ENCODE measurements at regions not wholly inside any gene's neighbourhood (a gene's known extent, or its start where the extent isn't known, plus 50 kb on each side); places are given as distances from the start of the nearest gene placed in this dataset.

GRCh38 chr19:30090963-30091362, 148.9 kb downstream of the URI1 start:
- Histone ChIP-seq H3K4ac (ENCODE audit: low read depth, low read length) (no peak overlapping the region), H3K27ac (ENCODE audit: low read depth, low read length) (no peak overlapping the region), H3K4me2 (ENCODE audit: low read length) (no peak overlapping the region), H2AK5ac (ENCODE audit: low read length) (no peak overlapping the region), H3K56ac (ENCODE audit: low read length) (no peak overlapping the region), H3K79me1 (ENCODE audit: low read length) (no peaks in the 10 kb centered on the region), H3K4me3 (ENCODE audit: low read length) (no peak overlapping the region), H3K27me3 (ENCODE audit: insufficient read depth, low read length, poor library complexity) (no peaks in the 10 kb centered on the region), H3K79me2 (ENCODE audit: control insufficient read depth, insufficient read depth, low read length) (no peaks in the 10 kb centered on the region), H4K5ac (ENCODE audit: low read length) (no peak overlapping the region), H4K8ac (ENCODE audit: low read depth, low read length) (no peak overlapping the region), H3K9ac (ENCODE audit: low read length) (no peak overlapping the region), H3K36me3 (ENCODE audit: control insufficient read depth, insufficient read depth, low read length) (no peaks in the 10 kb centered on the region), H2BK15ac (replicated peaks; ENCODE audit: low read depth) (no peak overlapping the region), H3K18ac (ENCODE audit: low read length) (no peak overlapping the region), H2BK5ac (ENCODE audit: low read length) (no peak overlapping the region), H3K4me1 (ENCODE audit: control insufficient read depth, low read depth, low read length) (no peaks in the 10 kb centered on the region), H2BK120ac (ENCODE audit: low read depth, low read length) (no peak overlapping the region), H3K23ac (ENCODE audit: low read length) (no peak overlapping the region)
- WGBS (ENCODE audit: extremely low coverage, insufficient coverage, low lambda C conversion rate): no CpG with 5 or more reads among the region's 7 CpGs
- DNase-seq: no peak

GRCh38 chr19:30091456-30091855, 149.4 kb downstream of the URI1 start:
- no CpG with 5 or more reads among the region's 10 CpGs for WGBS (ENCODE audit: extremely low coverage, insufficient coverage, low lambda C conversion rate)
- Histone ChIP-seq H3K4me3 (ENCODE audit: low read length) (no peak overlapping the region), H3K4me2 (ENCODE audit: low read length) (no peak overlapping the region), H3K56ac (ENCODE audit: low read length) (no peak overlapping the region), H2BK5ac (ENCODE audit: low read length) (no peak overlapping the region), H4K5ac (ENCODE audit: low read length) (no peak overlapping the region), H3K18ac (ENCODE audit: low read length) (no peak overlapping the region), H3K27me3 (ENCODE audit: insufficient read depth, low read length, poor library complexity) (no peaks in the 10 kb centered on the region), H3K79me2 (ENCODE audit: control insufficient read depth, insufficient read depth, low read length) (no peaks in the 10 kb centered on the region), H2AK5ac (ENCODE audit: low read length) (no peak overlapping the region), H3K36me3 (ENCODE audit: control insufficient read depth, insufficient read depth, low read length) (no peaks in the 10 kb centered on the region), H3K27ac (ENCODE audit: low read depth, low read length) (no peak overlapping the region), H3K4ac (ENCODE audit: low read depth, low read length) (no peak overlapping the region), H2BK120ac (ENCODE audit: low read depth, low read length) (no peak overlapping the region), H4K8ac (ENCODE audit: low read depth, low read length) (no peak overlapping the region), H3K9ac (ENCODE audit: low read length) (no peak overlapping the region), H2BK15ac (replicated peaks; ENCODE audit: low read depth) (no peak overlapping the region), H3K4me1 (ENCODE audit: control insufficient read depth, low read depth, low read length) (no peaks in the 10 kb centered on the region), H3K79me1 (ENCODE audit: low read length) (no peaks in the 10 kb centered on the region), H3K23ac (ENCODE audit: low read length) (no peak overlapping the region)
- DNase-seq: no peak

- H3K18ac ChIP-seq (ENCODE audit: low read length): no peak overlapping the region
- no peaks in the 10 kb centered on the region for H3K27me3 ChIP-seq (ENCODE audit: insufficient read depth, low read length, poor library complexity)
Measured at GRCh38 chr19:30091856-30092255, 149.8 kb downstream of the URI1 start.

GRCh38 chr19:30092721-30093569, 150.9 kb downstream of the URI1 start:
- H3K56ac ChIP-seq (ENCODE audit: low read length): no peak overlapping the region
- H3K9ac ChIP-seq (ENCODE audit: low read length): no peak overlapping the region
- no peak overlapping the region for H3K23ac ChIP-seq (ENCODE audit: low read length)
- no peaks in the 10 kb centered on the region for H3K79me2 ChIP-seq (ENCODE audit: control insufficient read depth, insufficient read depth, low read length)
- DNase-seq: no peak
- no peaks in the 10 kb centered on the region for H3K27me3 ChIP-seq (ENCODE audit: insufficient read depth, low read length, poor library complexity)
- no peak overlapping the region for H2BK15ac ChIP-seq (replicated peaks; ENCODE audit: low read depth)
- no peak overlapping the region for H4K8ac ChIP-seq (ENCODE audit: low read depth, low read length)
- no peak overlapping the region for H3K27ac ChIP-seq (ENCODE audit: low read depth, low read length)
- WGBS (ENCODE audit: extremely low coverage, insufficient coverage, low lambda C conversion rate): no CpG with 5 or more reads among the region's 14 CpGs
- H3K79me1 ChIP-seq (ENCODE audit: low read length): no peaks in the 10 kb centered on the region
- H2BK5ac ChIP-seq (ENCODE audit: low read length): no peak overlapping the region
- H3K4me1 ChIP-seq (ENCODE audit: control insufficient read depth, low read depth, low read length): no peaks in the 10 kb centered on the region
- no peak overlapping the region for H3K4me3 ChIP-seq (ENCODE audit: low read length)
- no peaks in the 10 kb centered on the region for H3K36me3 ChIP-seq (ENCODE audit: control insufficient read depth, insufficient read depth, low read length)
- H2BK120ac ChIP-seq (ENCODE audit: low read depth, low read length): no peak overlapping the region
- no peak overlapping the region for H3K4ac ChIP-seq (ENCODE audit: low read depth, low read length)
- H3K4me2 ChIP-seq (ENCODE audit: low read length): no peak overlapping the region
- no peak overlapping the region for H2AK5ac ChIP-seq (ENCODE audit: low read length)
- H3K18ac ChIP-seq (ENCODE audit: low read length): no peak overlapping the region
- no peak overlapping the region for H4K5ac ChIP-seq (ENCODE audit: low read length)

More at GRCh38 chr19:30091856-30092255, 149.8 kb downstream of the URI1 start:
- Histone ChIP-seq H3K4ac (ENCODE audit: low read depth, low read length) (no peak overlapping the region), H4K5ac (ENCODE audit: low read length) (no peak overlapping the region), H3K36me3 (ENCODE audit: control insufficient read depth, insufficient read depth, low read length) (no peaks in the 10 kb centered on the region), H4K8ac (ENCODE audit: low read depth, low read length) (no peak overlapping the region), H2BK120ac (ENCODE audit: low read depth, low read length) (no peak overlapping the region), H2BK5ac (ENCODE audit: low read length) (no peak overlapping the region), H3K27ac (ENCODE audit: low read depth, low read length) (no peak overlapping the region), H3K4me1 (ENCODE audit: control insufficient read depth, low read depth, low read length) (no peaks in the 10 kb centered on the region), H3K9ac (ENCODE audit: low read length) (no peak overlapping the region), H3K79me2 (ENCODE audit: control insufficient read depth, insufficient read depth, low read length) (no peaks in the 10 kb centered on the region), H3K4me2 (ENCODE audit: low read length) (no peak overlapping the region), H3K79me1 (ENCODE audit: low read length) (no peaks in the 10 kb centered on the region), H3K4me3 (ENCODE audit: low read length) (no peak overlapping the region), H3K56ac (ENCODE audit: low read length) (no peak overlapping the region), H2AK5ac (ENCODE audit: low read length) (no peak overlapping the region), H3K23ac (ENCODE audit: low read length) (no peak overlapping the region), H2BK15ac (replicated peaks; ENCODE audit: low read depth) (no peak overlapping the region)
- no CpG with 5 or more reads among the region's 3 CpGs for WGBS (ENCODE audit: extremely low coverage, insufficient coverage, low lambda C conversion rate)
- DNase-seq: no peak

GRCh38 chr19:30093966-30094755, 152.1 kb downstream of the URI1 start:
- Histone ChIP-seq H3K4ac (ENCODE audit: low read depth, low read length) (no peak overlapping the region), H3K4me3 (ENCODE audit: low read length) (no peak overlapping the region), H2BK120ac (ENCODE audit: low read depth, low read length) (no peak overlapping the region), H3K23ac (ENCODE audit: low read length) (no peak overlapping the region), H4K5ac (ENCODE audit: low read length) (no peak overlapping the region), H4K8ac (ENCODE audit: low read depth, low read length) (no peak overlapping the region), H3K56ac (ENCODE audit: low read length) (no peak overlapping the region), H3K4me1 (ENCODE audit: control insufficient read depth, low read depth, low read length) (no peaks in the 10 kb centered on the region), H3K79me1 (ENCODE audit: low read length) (no peaks in the 10 kb centered on the region), H3K79me2 (ENCODE audit: control insufficient read depth, insufficient read depth, low read length) (no peaks in the 10 kb centered on the region), H3K27ac (ENCODE audit: low read depth, low read length) (no peak overlapping the region), H2AK5ac (ENCODE audit: low read length) (no peak overlapping the region), H3K36me3 (ENCODE audit: control insufficient read depth, insufficient read depth, low read length) (no peaks in the 10 kb centered on the region), H3K18ac (ENCODE audit: low read length) (no peak overlapping the region), H3K4me2 (ENCODE audit: low read length) (no peak overlapping the region), H3K9ac (ENCODE audit: low read length) (no peak overlapping the region), H2BK15ac (replicated peaks; ENCODE audit: low read depth) (no peak overlapping the region), H2BK5ac (ENCODE audit: low read length) (no peak overlapping the region), H3K27me3 (ENCODE audit: insufficient read depth, low read length, poor library complexity) (no peaks in the 10 kb centered on the region)
- WGBS (ENCODE audit: extremely low coverage, insufficient coverage, low lambda C conversion rate): no CpG with 5 or more reads among the region's 9 CpGs
- no peak for DNase-seq

All from mesendoderm (in vitro differentiated cells).